Glomerular endothelial cell (primary cell): ENCODE measurements at regions not wholly inside any gene's neighbourhood (a gene's known extent, or its start where the extent isn't known, plus 50 kb on each side); places are given as distances from the start of the nearest gene placed in this dataset.

Source experiments
- DNase-seq: peaks from one replicate; pipeline ENCODE4 v3.0.0-alpha.2; 2011; ENCODE audit warnings: low read depth, low spot score; ENCODE audit errors: extremely low read depth

- no peak for DNase-seq
Observed at GRCh38 chr6:126603410-126603809, 263.5 kb downstream of the CENPW start.

GRCh38 chr6:126605089-126605488 is 265.2 kb downstream of the CENPW start:
- no peak for DNase-seq

GRCh38 chr6:126607289-126607688 is 267.4 kb downstream of the CENPW start:
- no peak for DNase-seq

- no peak for DNase-seq
Observed at GRCh38 chr6:126608681-126609080, 268.8 kb downstream of the CENPW start.

- DNase-seq: no peak
Observed at GRCh38 chr6:126614642-126615504, 275.0 kb downstream of the CENPW start.

- no peak for DNase-seq
Observed at GRCh38 chr6:126616866-126617265, 277.0 kb downstream of the CENPW start.

- DNase-seq: no peak
Observed at GRCh38 chr6:126618639-126619343, 278.9 kb downstream of the CENPW start.

- DNase-seq: no peak
Observed at GRCh38 chr6:126620719-126621118, 280.8 kb downstream of the CENPW start.

- DNase-seq: peak; percentile 23
Observed at GRCh38 chr6:126625019-126625418, 285.1 kb downstream of the CENPW start.

GRCh38 chr6:126628125-126628524 is 288.2 kb downstream of the CENPW start:
- DNase-seq: no peak

- DNase-seq: no peak
Observed at GRCh38 chr6:126631363-126631762, 291.4 kb downstream of the CENPW start.

GRCh38 chr6:126632271-126632670 is 292.4 kb downstream of the CENPW start:
- no peak for DNase-seq

- DNase-seq: no peak
Observed at GRCh38 chr6:126633373-126633772, 293.5 kb downstream of the CENPW start.

GRCh38 chr6:126640356-126640755 is 300.4 kb downstream of the CENPW start:
- DNase-seq: no peak

- no peak for DNase-seq
Observed at GRCh38 chr6:126640921-126641320, 301.0 kb downstream of the CENPW start.

- DNase-seq: no peak
Observed at GRCh38 chr6:126641641-126642040, 301.7 kb downstream of the CENPW start.

- no peak for DNase-seq
Observed at GRCh38 chr6:126643352-126643751, 303.4 kb downstream of the CENPW start.

GRCh38 chr6:126650931-126651330 is 311.0 kb downstream of the CENPW start:
- DNase-seq: no peak

GRCh38 chr6:126657561-126658175 is 317.8 kb downstream of the CENPW start:
- DNase-seq: peak; percentile 18

GRCh38 chr6:126660376-126660775 is 320.5 kb downstream of the CENPW start:
- no peak for DNase-seq

- DNase-seq: no peak
Observed at GRCh38 chr6:126661646-126662045, 321.7 kb downstream of the CENPW start.

- no peak for DNase-seq
Observed at GRCh38 chr6:126662966-126663365, 323.1 kb downstream of the CENPW start.
